ENCODE measurements at regions not wholly inside any gene's neighbourhood (a gene's known extent, or its start where the extent isn't known, plus 50 kb on each side); places are given as distances from the start of the nearest gene placed in this dataset.

GRCh38 chr13:103698000-103698399 lies 631.8 kb upstream of the SLC10A2 start:
- no peak for TF ChIP-seq POLR2A (IDR thresholded peaks at IDR 0.05)
- no peak for TF ChIP-seq POLR2AphosphoS5 (IDR thresholded peaks at IDR 0.05; ENCODE audit: insufficient read depth in 1 of 2, low read depth in 1 of 2)
- TF ChIP-seq CTCF (IDR thresholded peaks at IDR 0.05) = no peak
- Histone ChIP-seq H3K4me3 (no peak overlapping the region), H3K9me3 (no peaks in the 10 kb centered on the region), H3K36me3 (no peaks in the 10 kb centered on the region), H3K4me1 (no peaks in the 10 kb centered on the region), H3K27me3 (no peaks in the 10 kb centered on the region), H3K27ac (no peak overlapping the region)
- intact Hi-C loops (cut with DNase I) = no loop called here
- DNase-seq (ENCODE audit: extremely low spot score in 2 of 2) = no peak

- TF ChIP-seq POLR2A (IDR thresholded peaks at IDR 0.05) (no peak), POLR2AphosphoS5 (IDR thresholded peaks at IDR 0.05; ENCODE audit: insufficient read depth in 1 of 2, low read depth in 1 of 2) (no peak), CTCF (IDR thresholded peaks at IDR 0.05) (no peak)
- intact Hi-C loops (cut with DNase I) = no loop called here
- DNase-seq (ENCODE audit: extremely low spot score in 2 of 2) = no peak
- H3K4me3 ChIP-seq = no peak overlapping the region
- H3K36me3 ChIP-seq = no peaks in the 10 kb centered on the region
- no peak overlapping the region for H3K27ac ChIP-seq
- no peaks in the 10 kb centered on the region for H3K27me3 ChIP-seq
- no peaks in the 10 kb centered on the region for H3K9me3 ChIP-seq
- H3K4me1 ChIP-seq = no peaks in the 10 kb centered on the region
Measured at GRCh38 chr13:103695320-103695719, 629.1 kb upstream of the SLC10A2 start.

- intact Hi-C loops (cut with DNase I) = no loop called here
- Histone ChIP-seq H3K27ac (no peak overlapping the region), H3K4me1 (no peaks in the 10 kb centered on the region), H3K36me3 (no peaks in the 10 kb centered on the region), H3K27me3 (no peaks in the 10 kb centered on the region), H3K9me3 (no peaks in the 10 kb centered on the region), H3K4me3 (no peak overlapping the region)
- DNase-seq (ENCODE audit: extremely low spot score in 2 of 2) = no peak
- TF ChIP-seq CTCF (IDR thresholded peaks at IDR 0.05) (no peak), POLR2AphosphoS5 (IDR thresholded peaks at IDR 0.05; ENCODE audit: insufficient read depth in 1 of 2, low read depth in 1 of 2) (no peak), POLR2A (IDR thresholded peaks at IDR 0.05) (no peak)
Measured at GRCh38 chr13:103694471-103694870, 628.3 kb upstream of the SLC10A2 start.

- DNase-seq (ENCODE audit: extremely low spot score in 2 of 2) = no peak
- H3K27ac ChIP-seq = no peak overlapping the region
Measured at GRCh38 chr13:103694033-103694432, 627.8 kb upstream of the SLC10A2 start.

GRCh38 chr13:103692442-103692841 lies 626.2 kb upstream of the SLC10A2 start:
- Histone ChIP-seq H3K4me3 (no peak overlapping the region), H3K27ac (no peak overlapping the region), H3K36me3 (no peaks in the 10 kb centered on the region), H3K4me1 (no peaks in the 10 kb centered on the region), H3K9me3 (no peaks in the 10 kb centered on the region), H3K27me3 (no peaks in the 10 kb centered on the region)
- intact Hi-C loops (cut with DNase I) = no loop called here
- no peak for TF ChIP-seq CTCF (IDR thresholded peaks at IDR 0.05)
- no peak for TF ChIP-seq POLR2A (IDR thresholded peaks at IDR 0.05)
- DNase-seq (ENCODE audit: extremely low spot score in 2 of 2) = no peak

More at GRCh38 chr13:103694033-103694432, 627.8 kb upstream of the SLC10A2 start:
- H3K27me3 ChIP-seq = no peaks in the 10 kb centered on the region
- no peaks in the 10 kb centered on the region for H3K36me3 ChIP-seq
- no peaks in the 10 kb centered on the region for H3K9me3 ChIP-seq
- intact Hi-C loops (cut with DNase I) = no loop called here
- TF ChIP-seq POLR2A (IDR thresholded peaks at IDR 0.05) (no peak), POLR2AphosphoS5 (IDR thresholded peaks at IDR 0.05; ENCODE audit: insufficient read depth in 1 of 2, low read depth in 1 of 2) (no peak), CTCF (IDR thresholded peaks at IDR 0.05) (no peak)
- H3K4me3 ChIP-seq = no peak overlapping the region
- H3K4me1 ChIP-seq = no peaks in the 10 kb centered on the region

Data from vagina (tissue), 2 donors.